ENCODE measurements at regions not wholly inside any gene's neighbourhood (a gene's known extent, or its start where the extent isn't known, plus 50 kb on each side); places are given as distances from the start of the nearest gene placed in this dataset.
A peak's percentile ranks its signal among the peaks of the same experiment; 100 is the strongest.

DNA sequence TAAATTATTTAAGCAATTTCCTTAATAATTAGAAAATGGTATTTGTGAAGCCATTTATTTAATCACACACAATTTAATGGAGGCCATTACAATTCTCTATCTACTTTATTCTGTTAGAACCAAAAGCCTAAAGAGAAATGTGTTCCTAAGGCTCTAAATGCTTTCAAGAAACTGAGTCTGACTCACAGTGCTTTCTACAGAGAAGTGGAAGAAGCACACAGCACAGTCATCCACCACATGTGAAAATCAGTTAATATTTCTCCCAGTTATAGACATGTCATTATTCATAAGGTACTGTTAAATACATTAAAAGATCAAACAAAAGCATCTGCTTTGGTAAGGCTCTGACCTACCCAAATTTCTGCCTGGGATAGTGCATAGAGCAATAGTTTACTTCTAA lies 214.4 kb downstream of the ALDH8A1 start:
- ChIA-PET CTCF (no interaction called here), POLR2A (no interaction called here)
- no peak overlapping the region for H3K9ac ChIP-seq (replicated peaks; ENCODE audit: extremely low read depth, insufficient read depth, low read length)
- TF ChIP-seq GATA2 (IDR thresholded peaks at IDR 0.05; ENCODE audit: insufficient read depth, insufficient read length, low read depth, low read length) (no peak), FOS (IDR thresholded peaks at IDR 0.05; ENCODE audit: borderline replicate concordance, insufficient read depth, low read length) (peak; percentile 10), MAX (IDR thresholded peaks at IDR 0.05; ENCODE audit: insufficient read depth, insufficient read length) (no peak), JUN (IDR thresholded peaks at IDR 0.05; ENCODE audit: borderline replicate concordance, insufficient read depth, insufficient read length, low read depth) (no peak)
- H3K79me2 ChIP-seq (ENCODE audit: control insufficient read depth, insufficient read depth, low read length): no peaks in the 10 kb centered on the region
- no peak for FAIRE-seq
- H2AFZ ChIP-seq (ENCODE audit: low read depth, low read length): no peak overlapping the region
- H3K27me3 ChIP-seq (ENCODE audit: control insufficient read depth in 2 of 2, insufficient read depth in 2 of 2, low read length in 2 of 2): no peaks in the 10 kb centered on the region
- H3K27ac ChIP-seq (ENCODE audit: insufficient read depth, low read depth, low read length): no peak overlapping the region
- H3K9me1 ChIP-seq (replicated peaks; ENCODE audit: control insufficient read depth, extremely low read depth, insufficient read depth, low read length): no peaks in the 10 kb centered on the region
- no peaks in the 10 kb centered on the region for H3K9me3 ChIP-seq (replicated peaks; ENCODE audit: control insufficient read depth, insufficient read depth, low read length)
- BruUV-seq (replicated peaks): no TSS peak
- DNase-seq (ENCODE audit: low read depth, low spot score): no peak
- H4K20me1 ChIP-seq (replicated peaks; ENCODE audit: control insufficient read depth, extremely low read depth, insufficient read depth, low read length): no peaks in the 10 kb centered on the region
- H3K36me3 ChIP-seq (ENCODE audit: control insufficient read depth in 2 of 2, extremely low read depth in 1 of 2, insufficient read depth in 2 of 2, low read length in 2 of 2): no peaks in the 10 kb centered on the region
- peaks cover 17% of the 10 kb centered on the region for H3K4me1 ChIP-seq (ENCODE audit: control insufficient read depth, extremely low read depth, insufficient read depth, low read length)
- dilution Hi-C loops (cut with MboI; ENCODE audit: extremely low pct_ligation_motif_present, low sequenced_read_pairs): no loop called here
- H3K4me2 ChIP-seq (ENCODE audit: insufficient read depth, low read length): no peak overlapping the region
- intact Hi-C loops (cut with micrococcal nuclease): no loop called here
- no peak overlapping the region for H3K4me3 ChIP-seq (replicated peaks in 1 of 3; ENCODE audit: insufficient read depth in 1 of 3, low read depth in 1 of 3, low read length in 3 of 3)

DNA sequence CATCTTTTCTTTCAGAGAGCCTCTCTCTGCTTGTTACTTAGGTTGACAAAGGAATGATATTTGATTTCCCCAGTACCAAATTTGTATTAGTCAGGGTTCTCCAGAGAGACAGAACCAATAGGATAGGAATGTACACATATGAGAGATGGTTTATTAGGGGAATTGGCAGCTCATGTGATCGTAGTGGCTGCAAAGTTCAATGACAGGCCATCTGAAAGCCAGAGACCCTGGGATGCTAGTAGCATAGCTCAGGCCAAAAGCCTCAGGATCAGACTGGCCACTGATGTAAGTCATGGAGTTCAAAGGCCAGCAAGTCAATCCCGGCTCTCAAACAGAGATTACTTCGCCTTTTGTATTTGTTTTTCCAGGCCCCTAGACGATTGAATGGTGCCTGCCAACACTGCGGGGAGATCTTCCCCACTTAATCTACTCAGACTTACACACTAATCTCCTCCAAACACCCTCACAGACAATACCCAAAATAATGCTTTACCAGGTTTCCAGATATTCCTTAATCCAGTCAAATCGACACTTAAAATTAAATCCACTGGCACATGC lies 215.5 kb downstream of the ALDH8A1 start:
- no peak overlapping the region for H3K9ac ChIP-seq (replicated peaks; ENCODE audit: extremely low read depth, insufficient read depth, low read length)
- no peaks in the 10 kb centered on the region for H3K36me3 ChIP-seq (ENCODE audit: control insufficient read depth in 2 of 2, extremely low read depth in 1 of 2, insufficient read depth in 2 of 2, low read length in 2 of 2)
- DNase-seq (ENCODE audit: low read depth, low spot score) (no peak), FAIRE-seq (no peak)
- no peak overlapping the region for H3K4me2 ChIP-seq (ENCODE audit: insufficient read depth, low read length)
- no peak overlapping the region for H3K27ac ChIP-seq (ENCODE audit: insufficient read depth, low read depth, low read length)
- ChIA-PET POLR2A (no interaction called here), CTCF (interaction anchor here (1.4 kb wide), 1 partner anchor 10 kb away, joined by 4 read pairs; no protein-coding TSS in a partner anchor)
- H4K20me1 ChIP-seq (replicated peaks; ENCODE audit: control insufficient read depth, extremely low read depth, insufficient read depth, low read length): no peaks in the 10 kb centered on the region
- no peaks in the 10 kb centered on the region for H3K79me2 ChIP-seq (ENCODE audit: control insufficient read depth, insufficient read depth, low read length)
- no peaks in the 10 kb centered on the region for H3K9me3 ChIP-seq (replicated peaks; ENCODE audit: control insufficient read depth, insufficient read depth, low read length)
- no peak for TF ChIP-seq EZH2 (IDR thresholded peaks at IDR 0.05; ENCODE audit: borderline replicate concordance, low read depth, low read length, severe bottlenecking)
- TF ChIP-seq MYC (IDR thresholded peaks at IDR 0.05; ENCODE audit: low read depth, low read length): no peak
- TF ChIP-seq CTCF (IDR thresholded peaks at IDR 0.05; ENCODE audit: extremely low read depth in 1 of 2, insufficient read depth in 1 of 2, low read depth in 1 of 2, low read length in 2 of 2): no peak
- no peak for TF ChIP-seq JUN (IDR thresholded peaks at IDR 0.05; ENCODE audit: borderline replicate concordance, insufficient read depth, insufficient read length, low read depth)
- TF ChIP-seq POLR2AphosphoS5 (IDR thresholded peaks at IDR 0.05; ENCODE audit: insufficient read depth, low read depth, low read length): no peak
- TF ChIP-seq MAX (IDR thresholded peaks at IDR 0.05; ENCODE audit: insufficient read depth, insufficient read length): no peak
- no peak for TF ChIP-seq GATA2 (IDR thresholded peaks at IDR 0.05; ENCODE audit: insufficient read depth, insufficient read length, low read depth, low read length)
- TF ChIP-seq FOS (IDR thresholded peaks at IDR 0.05; ENCODE audit: borderline replicate concordance, insufficient read depth, low read length): no peak
- H3K4me1 ChIP-seq (ENCODE audit: control insufficient read depth, extremely low read depth, insufficient read depth, low read length): peaks cover 6% of the 10 kb centered on the region
- H3K9me1 ChIP-seq (replicated peaks; ENCODE audit: control insufficient read depth, extremely low read depth, insufficient read depth, low read length): no peaks in the 10 kb centered on the region
- dilution Hi-C loops (cut with MboI; ENCODE audit: extremely low pct_ligation_motif_present, low sequenced_read_pairs) (no loop called here), intact Hi-C loops (cut with micrococcal nuclease) (no loop called here)
- no peak overlapping the region for H2AFZ ChIP-seq (ENCODE audit: low read depth, low read length)
- no peaks in the 10 kb centered on the region for H3K27me3 ChIP-seq (ENCODE audit: control insufficient read depth in 2 of 2, insufficient read depth in 2 of 2, low read length in 2 of 2)
- H3K4me3 ChIP-seq (replicated peaks in 1 of 3; ENCODE audit: insufficient read depth in 1 of 3, low read depth in 1 of 3, low read length in 3 of 3): no peak overlapping the region
- no TSS peak for BruUV-seq (replicated peaks)

Measured in endothelial cell of umbilical vein (primary cell).